Smooth muscle cell (in vitro differentiated cells): ENCODE measurements at regions not wholly inside any gene's neighbourhood (a gene's known extent, or its start where the extent isn't known, plus 50 kb on each side); places are given as distances from the start of the nearest gene placed in this dataset.

Experiments used
- DNase-seq: peaks from one replicate; lab custom pipeline; 2025; ENCODE audit not compliant: unreplicated experiment; lab: John Stamatoyannopoulos, UW
- H2AFZ ChIP-seq: fragments of 200-600 bp; sonication (generic); 2 replicates; pipeline ENCODE4 v1.6.0; 2016; ENCODE audit warnings: antibody characterized with exemption, low read depth, mild to moderate bottlenecking
- H3F3A ChIP-seq: fragments of 200-600 bp; sonication (generic); 2 replicates; pipeline ENCODE4 v1.6.0; 2017; ENCODE audit warnings: antibody characterized with exemption, low read depth
- H3K27ac ChIP-seq: fragments of 200-600 bp; sonication (generic); 2 replicates; pipeline ENCODE4 v1.5.1; 2016; ENCODE audit warnings: low read depth, mild to moderate bottlenecking
- H3K27me3 ChIP-seq: fragments of 200-600 bp; sonication (generic); 2 replicates; pipeline ENCODE4 v1.6.1; 2016; ENCODE audit warnings: low read depth, mild to moderate bottlenecking
- H3K36me3 ChIP-seq: fragments of 200-600 bp; sonication (generic); 2 replicates; pipeline ENCODE4 v1.5.1; 2016; ENCODE audit warnings: low read depth
- H3K4me1 ChIP-seq: fragments of 200-600 bp; sonication (generic); 2 replicates; pipeline ENCODE4 v1.5.1; 2016; ENCODE audit warnings: low read depth
- H3K4me2 ChIP-seq: fragments of 200-600 bp; sonication (generic); 2 replicates; pipeline ENCODE4 v1.6.0; 2016; ENCODE audit warnings: mild to moderate bottlenecking
- H3K4me3 ChIP-seq: fragments of 200-600 bp; sonication (generic); 2 replicates; pipeline ENCODE4 v1.5.1; 2016; ENCODE audit warnings: mild to moderate bottlenecking
- H3K79me2 ChIP-seq: fragments of 200-600 bp; sonication (generic); 2 replicates; pipeline ENCODE4 v1.6.0; 2016; ENCODE audit warnings: low read depth, mild to moderate bottlenecking
- H3K9ac ChIP-seq: fragments of 200-600 bp; sonication (generic); 2 replicates; pipeline ENCODE4 v1.6.0; 2016; ENCODE audit warnings: low read depth
- H3K9me3 ChIP-seq: fragments of 200-600 bp; sonication (generic); replicated peaks from 2 replicates; pipeline ENCODE4 v1.5.1; 2016; ENCODE audit warnings: low read depth
- H4K20me1 ChIP-seq: fragments of 200-600 bp; sonication (generic); 2 replicates; pipeline ENCODE4 v1.6.0; 2016; ENCODE audit warnings: low read depth
- WGBS: methylation state at CpG from one replicate; pipeline ENCODE4 v1.1.7; 2016; ENCODE audit warnings: low lambda C conversion rate; 5-methylcytosine and 5-hydroxymethylcytosine counted together
- TF ChIP-seq, protein P1 (sequence below): fragments of 200-600 bp; sonication (generic); IDR thresholded peaks from 2 replicates; pipeline ENCODE4 v1.5.1; 2017; ENCODE audit warnings: borderline replicate concordance, mild to moderate bottlenecking, antibody characterized with exemption; ENCODE audit not compliant: insufficient read depth, poor library complexity, severe bottlenecking

DNA sequence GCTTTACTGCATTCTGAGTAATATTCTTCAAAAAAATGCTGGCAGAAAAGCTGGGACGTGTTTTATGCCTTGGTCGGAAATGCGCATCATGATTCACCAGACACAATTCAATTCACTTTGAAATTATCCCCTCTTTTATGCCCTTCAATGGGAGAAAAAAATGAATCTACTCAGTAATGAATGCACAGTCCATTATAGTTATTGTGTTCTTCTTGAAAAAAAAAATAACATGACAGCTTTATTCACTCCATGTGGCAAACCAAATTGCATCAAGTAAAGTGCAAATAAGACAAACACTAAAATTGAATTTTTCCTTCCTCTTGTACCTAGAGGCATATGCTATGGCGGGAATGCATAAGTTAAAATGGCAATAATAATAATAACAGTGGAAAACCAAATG, 159.4 kb upstream of the IFNG-AS1 start:
- Histone ChIP-seq H3K9me3 (no peaks in the 10 kb centered on the region), H3K4me1 (peaks cover 18% of the 10 kb centered on the region), H3K4me3 (no peak overlapping the region), H3K36me3 (no peaks in the 10 kb centered on the region), H3K79me2 (no peaks in the 10 kb centered on the region), H2AFZ (no peak overlapping the region), H3K4me2 (no peak overlapping the region), H4K20me1 (no peaks in the 10 kb centered on the region), H3K9ac (no peak overlapping the region), H3K27me3 (no peaks in the 10 kb centered on the region), H3F3A (peaks cover 29% of the 10 kb centered on the region), H3K27ac (peak overlapping the region; percentile 100)
- no peak for DNase-seq
- 92% methylated on average over 4 of the region's 4 CpGs for WGBS
- TF ChIP-seq, protein P1, sequence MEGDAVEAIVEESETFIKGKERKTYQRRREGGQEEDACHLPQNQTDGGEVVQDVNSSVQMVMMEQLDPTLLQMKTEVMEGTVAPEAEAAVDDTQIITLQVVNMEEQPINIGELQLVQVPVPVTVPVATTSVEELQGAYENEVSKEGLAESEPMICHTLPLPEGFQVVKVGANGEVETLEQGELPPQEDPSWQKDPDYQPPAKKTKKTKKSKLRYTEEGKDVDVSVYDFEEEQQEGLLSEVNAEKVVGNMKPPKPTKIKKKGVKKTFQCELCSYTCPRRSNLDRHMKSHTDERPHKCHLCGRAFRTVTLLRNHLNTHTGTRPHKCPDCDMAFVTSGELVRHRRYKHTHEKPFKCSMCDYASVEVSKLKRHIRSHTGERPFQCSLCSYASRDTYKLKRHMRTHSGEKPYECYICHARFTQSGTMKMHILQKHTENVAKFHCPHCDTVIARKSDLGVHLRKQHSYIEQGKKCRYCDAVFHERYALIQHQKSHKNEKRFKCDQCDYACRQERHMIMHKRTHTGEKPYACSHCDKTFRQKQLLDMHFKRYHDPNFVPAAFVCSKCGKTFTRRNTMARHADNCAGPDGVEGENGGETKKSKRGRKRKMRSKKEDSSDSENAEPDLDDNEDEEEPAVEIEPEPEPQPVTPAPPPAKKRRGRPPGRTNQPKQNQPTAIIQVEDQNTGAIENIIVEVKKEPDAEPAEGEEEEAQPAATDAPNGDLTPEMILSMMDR, result no peak

DNA sequence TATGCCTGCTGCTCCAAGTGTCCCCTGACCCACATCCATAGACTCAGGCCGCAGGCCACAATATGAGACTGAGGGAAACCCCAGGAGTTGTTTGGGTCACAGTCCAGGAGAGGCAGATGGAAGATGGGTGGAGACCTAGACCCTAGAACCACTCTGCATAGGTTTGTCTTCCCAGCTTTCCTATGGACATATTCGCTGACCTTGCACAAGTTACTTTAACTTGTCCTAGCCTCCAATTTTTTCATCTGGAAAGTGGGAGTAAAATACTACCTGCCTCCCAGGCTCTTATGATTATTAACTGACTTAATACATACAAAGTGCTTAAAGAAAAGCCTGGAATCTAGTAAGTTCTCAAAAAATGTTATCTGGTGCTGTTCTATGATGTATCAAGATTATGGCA, 157.1 kb upstream of the IFNG-AS1 start:
- no peak overlapping the region for H3K4me3 ChIP-seq
- TF ChIP-seq, protein P1, result no peak
- no peaks in the 10 kb centered on the region for H4K20me1 ChIP-seq
- no peaks in the 10 kb centered on the region for H3K79me2 ChIP-seq
- WGBS, result 84% methylated on average over 2 of the region's 2 CpGs
- DNase-seq, result no peak
- H3K36me3 ChIP-seq, result no peaks in the 10 kb centered on the region
- H3K4me2 ChIP-seq, result no peak overlapping the region
- H3K27ac ChIP-seq, result no peak overlapping the region
- no peaks in the 10 kb centered on the region for H3K9me3 ChIP-seq
- H3F3A ChIP-seq, result peaks cover 12% of the 10 kb centered on the region
- H3K9ac ChIP-seq, result no peak overlapping the region
- H3K27me3 ChIP-seq, result no peaks in the 10 kb centered on the region
- peaks cover 5% of the 10 kb centered on the region for H3K4me1 ChIP-seq
- no peak overlapping the region for H2AFZ ChIP-seq

DNA sequence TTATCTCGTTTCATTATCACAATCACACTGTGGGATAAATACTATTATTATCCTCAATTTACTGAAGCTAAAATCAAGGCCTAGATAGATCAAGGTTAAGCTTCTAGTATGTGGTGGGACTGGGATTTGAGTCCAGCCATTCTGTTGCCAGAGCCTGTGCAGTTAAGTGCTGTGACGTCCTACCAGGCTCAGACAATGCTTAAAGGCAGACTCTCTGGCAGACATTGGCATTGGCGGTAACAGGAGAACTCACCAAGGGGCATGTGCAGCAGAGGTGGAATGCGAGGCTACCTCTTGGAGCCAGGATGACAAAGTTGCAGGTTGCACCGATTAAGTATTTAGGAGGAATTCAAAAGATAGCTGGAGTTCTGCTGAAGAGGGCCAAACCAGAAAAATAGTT, 155.6 kb upstream of the IFNG-AS1 start:
- no peaks in the 10 kb centered on the region for H4K20me1 ChIP-seq
- no peak overlapping the region for H3K4me2 ChIP-seq
- TF ChIP-seq, protein P1, result no peak
- no peak overlapping the region for H3K4me3 ChIP-seq
- no peak overlapping the region for H3K27ac ChIP-seq
- H3K9ac ChIP-seq, result no peak overlapping the region
- 92% methylated on average over 5 of the region's 5 CpGs for WGBS
- DNase-seq, result no peak
- peaks cover 6% of the 10 kb centered on the region for H3K36me3 ChIP-seq
- H3K9me3 ChIP-seq, result no peaks in the 10 kb centered on the region
- H3K4me1 ChIP-seq, result no peaks in the 10 kb centered on the region
- no peak overlapping the region for H2AFZ ChIP-seq
- no peaks in the 10 kb centered on the region for H3K79me2 ChIP-seq
- no peaks in the 10 kb centered on the region for H3K27me3 ChIP-seq
- peaks cover 10% of the 10 kb centered on the region for H3F3A ChIP-seq

DNA sequence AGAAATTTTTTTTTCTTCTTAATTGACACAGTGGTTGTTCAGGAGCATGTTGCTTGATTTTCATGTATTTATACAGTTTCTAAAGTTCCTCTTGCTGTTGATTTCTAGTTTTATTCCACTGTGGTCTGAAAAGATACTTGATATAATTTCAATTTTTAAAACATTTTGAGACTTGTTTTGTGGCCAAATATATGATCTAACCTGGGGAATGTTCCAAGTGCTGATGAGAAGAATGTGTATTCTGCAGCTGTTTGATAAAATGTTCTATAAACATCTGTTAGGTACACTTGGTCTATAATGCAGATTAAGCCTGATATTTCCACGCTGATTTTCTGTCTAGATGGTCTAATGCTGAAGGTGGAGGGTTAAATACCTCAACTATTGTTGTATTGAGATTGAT, 151.4 kb upstream of the IFNG-AS1 start:
- no peaks in the 10 kb centered on the region for H3K9me3 ChIP-seq
- no peaks in the 10 kb centered on the region for H3K79me2 ChIP-seq
- no peak overlapping the region for H2AFZ ChIP-seq
- peaks cover 6% of the 10 kb centered on the region for H3K36me3 ChIP-seq
- no peaks in the 10 kb centered on the region for H3K4me1 ChIP-seq
- no peak overlapping the region for H3K27ac ChIP-seq
- no peaks in the 10 kb centered on the region for H4K20me1 ChIP-seq
- TF ChIP-seq, protein P1, result no peak
- H3K4me2 ChIP-seq, result no peak overlapping the region
- 83% methylated on average over 1 of the region's 1 CpG for WGBS
- no peak overlapping the region for H3K9ac ChIP-seq
- no peak overlapping the region for H3K4me3 ChIP-seq
- no peaks in the 10 kb centered on the region for H3F3A ChIP-seq
- DNase-seq, result no peak
- H3K27me3 ChIP-seq, result no peaks in the 10 kb centered on the region
